ENCODE measurements at regions not wholly inside any gene's neighbourhood (a gene's known extent, or its start where the extent isn't known, plus 50 kb on each side); places are given as distances from the start of the nearest gene placed in this dataset.

DNA sequence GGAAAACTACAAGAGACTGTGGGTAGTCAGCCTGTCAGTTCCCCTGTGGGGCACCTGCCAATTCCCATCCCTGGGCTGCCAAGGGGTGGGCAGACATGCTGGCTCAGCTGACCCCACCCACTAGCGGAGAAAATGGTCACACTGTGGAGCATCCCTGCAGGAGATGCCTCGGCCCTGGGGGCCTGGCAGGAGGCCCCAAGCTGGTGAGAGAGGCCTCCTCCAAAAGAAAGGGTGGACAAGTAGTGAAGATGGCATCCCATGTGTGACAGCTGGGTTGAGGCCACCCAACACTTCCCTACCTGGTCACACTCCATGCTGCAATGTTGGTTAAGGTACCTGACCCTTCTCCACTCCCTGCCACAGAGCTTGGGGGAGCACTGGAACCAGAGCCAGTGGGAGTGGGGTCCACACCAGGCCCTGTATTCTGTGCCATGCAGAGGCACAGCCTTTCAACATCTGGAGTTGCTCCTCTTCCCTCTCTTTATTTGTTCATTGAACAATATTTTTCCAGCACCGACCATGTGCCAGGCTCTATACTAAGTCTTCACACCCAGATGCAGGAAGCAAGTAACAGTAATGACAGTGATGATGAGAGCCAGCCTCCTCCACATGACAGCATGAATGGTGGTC lies 59.5 kb downstream of the KLHDC7A start:
- ATAC-seq, result no peak
- no peak overlapping the region for H2AFZ ChIP-seq
- no peaks in the 10 kb centered on the region for H4K20me1 ChIP-seq (replicated peaks; ENCODE audit: insufficient read depth)
- H3K27me3 Mint-ChIP-seq (ENCODE audit: insufficient read depth, low read depth, poor library complexity), result peaks cover 10% of the 10 kb centered on the region
- DNase-seq (ENCODE audit: low spot score), result no peak
- H3K4me1 ChIP-seq (ENCODE audit: insufficient read depth), result peaks cover 15% of the 10 kb centered on the region; the same call in 1 of the 2 replicates
- no peaks in the 10 kb centered on the region for H3K79me2 ChIP-seq (replicated peaks; ENCODE audit: insufficient read depth)
- H3K4me3 Mint-ChIP-seq, result no peak overlapping the region
- no peaks in the 10 kb centered on the region for H3F3A ChIP-seq (replicated peaks; ENCODE audit: low read depth)
- no peaks in the 10 kb centered on the region for H3K36me3 ChIP-seq (ENCODE audit: insufficient read depth)
- TF ChIP-seq, protein P1, sequence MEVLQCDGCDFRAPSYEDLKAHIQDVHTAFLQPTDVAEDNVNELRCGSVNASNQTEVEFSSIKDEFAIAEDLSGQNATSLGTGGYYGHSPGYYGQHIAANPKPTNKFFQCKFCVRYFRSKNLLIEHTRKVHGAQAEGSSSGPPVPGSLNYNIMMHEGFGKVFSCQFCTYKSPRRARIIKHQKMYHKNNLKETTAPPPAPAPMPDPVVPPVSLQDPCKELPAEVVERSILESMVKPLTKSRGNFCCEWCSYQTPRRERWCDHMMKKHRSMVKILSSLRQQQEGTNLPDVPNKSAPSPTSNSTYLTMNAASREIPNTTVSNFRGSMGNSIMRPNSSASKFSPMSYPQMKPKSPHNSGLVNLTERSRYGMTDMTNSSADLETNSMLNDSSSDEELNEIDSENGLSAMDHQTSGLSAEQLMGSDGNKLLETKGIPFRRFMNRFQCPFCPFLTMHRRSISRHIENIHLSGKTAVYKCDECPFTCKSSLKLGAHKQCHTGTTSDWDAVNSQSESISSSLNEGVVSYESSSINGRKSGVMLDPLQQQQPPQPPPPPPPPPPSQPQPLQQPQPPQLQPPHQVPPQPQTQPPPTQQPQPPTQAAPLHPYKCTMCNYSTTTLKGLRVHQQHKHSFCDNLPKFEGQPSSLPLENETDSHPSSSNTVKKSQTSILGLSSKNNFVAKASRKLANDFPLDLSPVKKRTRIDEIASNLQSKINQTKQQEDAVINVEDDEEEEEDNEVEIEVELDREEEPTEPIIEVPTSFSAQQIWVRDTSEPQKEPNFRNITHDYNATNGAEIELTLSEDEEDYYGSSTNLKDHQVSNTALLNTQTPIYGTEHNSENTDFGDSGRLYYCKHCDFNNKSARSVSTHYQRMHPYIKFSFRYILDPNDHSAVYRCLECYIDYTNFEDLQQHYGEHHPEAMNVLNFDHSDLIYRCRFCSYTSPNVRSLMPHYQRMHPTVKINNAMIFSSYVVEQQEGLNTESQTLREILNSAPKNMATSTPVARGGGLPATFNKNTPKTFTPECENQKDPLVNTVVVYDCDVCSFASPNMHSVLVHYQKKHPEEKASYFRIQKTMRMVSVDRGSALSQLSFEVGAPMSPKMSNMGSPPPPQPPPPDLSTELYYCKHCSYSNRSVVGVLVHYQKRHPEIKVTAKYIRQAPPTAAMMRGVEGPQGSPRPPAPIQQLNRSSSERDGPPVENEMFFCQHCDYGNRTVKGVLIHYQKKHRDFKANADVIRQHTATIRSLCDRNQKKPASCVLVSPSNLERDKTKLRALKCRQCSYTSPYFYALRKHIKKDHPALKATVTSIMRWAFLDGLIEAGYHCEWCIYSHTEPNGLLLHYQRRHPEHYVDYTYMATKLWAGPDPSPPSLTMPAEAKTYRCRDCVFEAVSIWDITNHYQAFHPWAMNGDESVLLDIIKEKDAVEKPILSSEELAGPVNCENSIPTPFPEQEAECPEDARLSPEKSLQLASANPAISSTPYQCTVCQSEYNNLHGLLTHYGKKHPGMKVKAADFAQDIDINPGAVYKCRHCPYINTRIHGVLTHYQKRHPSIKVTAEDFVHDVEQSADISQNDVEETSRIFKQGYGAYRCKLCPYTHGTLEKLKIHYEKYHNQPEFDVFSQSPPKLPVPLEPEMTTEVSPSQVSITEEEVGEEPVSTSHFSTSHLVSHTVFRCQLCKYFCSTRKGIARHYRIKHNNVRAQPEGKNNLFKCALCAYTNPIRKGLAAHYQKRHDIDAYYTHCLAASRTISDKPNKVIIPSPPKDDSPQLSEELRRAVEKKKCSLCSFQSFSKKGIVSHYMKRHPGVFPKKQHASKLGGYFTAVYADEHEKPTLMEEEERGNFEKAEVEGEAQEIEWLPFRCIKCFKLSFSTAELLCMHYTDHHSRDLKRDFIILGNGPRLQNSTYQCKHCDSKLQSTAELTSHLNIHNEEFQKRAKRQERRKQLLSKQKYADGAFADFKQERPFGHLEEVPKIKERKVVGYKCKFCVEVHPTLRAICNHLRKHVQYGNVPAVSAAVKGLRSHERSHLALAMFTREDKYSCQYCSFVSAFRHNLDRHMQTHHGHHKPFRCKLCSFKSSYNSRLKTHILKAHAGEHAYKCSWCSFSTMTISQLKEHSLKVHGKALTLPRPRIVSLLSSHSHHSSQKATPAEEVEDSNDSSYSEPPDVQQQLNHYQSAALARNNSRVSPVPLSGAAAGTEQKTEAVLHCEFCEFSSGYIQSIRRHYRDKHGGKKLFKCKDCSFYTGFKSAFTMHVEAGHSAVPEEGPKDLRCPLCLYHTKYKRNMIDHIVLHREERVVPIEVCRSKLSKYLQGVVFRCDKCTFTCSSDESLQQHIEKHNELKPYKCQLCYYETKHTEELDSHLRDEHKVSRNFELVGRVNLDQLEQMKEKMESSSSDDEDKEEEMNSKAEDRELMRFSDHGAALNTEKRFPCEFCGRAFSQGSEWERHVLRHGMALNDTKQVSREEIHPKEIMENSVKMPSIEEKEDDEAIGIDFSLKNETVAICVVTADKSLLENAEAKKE (CRISPR knock-in tag; IDR thresholded peaks at IDR 0.05), result no peak
- TF ChIP-seq ZNF331 (CRISPR knock-in tag; IDR thresholded peaks at IDR 0.05; ENCODE audit: low read depth) (no peak), CREB1 (CRISPR knock-in tag; IDR thresholded peaks at IDR 0.05; ENCODE audit: low read depth) (no peak)
- TF ChIP-seq, protein P2, sequence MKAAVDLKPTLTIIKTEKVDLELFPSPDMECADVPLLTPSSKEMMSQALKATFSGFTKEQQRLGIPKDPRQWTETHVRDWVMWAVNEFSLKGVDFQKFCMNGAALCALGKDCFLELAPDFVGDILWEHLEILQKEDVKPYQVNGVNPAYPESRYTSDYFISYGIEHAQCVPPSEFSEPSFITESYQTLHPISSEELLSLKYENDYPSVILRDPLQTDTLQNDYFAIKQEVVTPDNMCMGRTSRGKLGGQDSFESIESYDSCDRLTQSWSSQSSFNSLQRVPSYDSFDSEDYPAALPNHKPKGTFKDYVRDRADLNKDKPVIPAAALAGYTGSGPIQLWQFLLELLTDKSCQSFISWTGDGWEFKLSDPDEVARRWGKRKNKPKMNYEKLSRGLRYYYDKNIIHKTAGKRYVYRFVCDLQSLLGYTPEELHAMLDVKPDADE (IDR thresholded peaks at IDR 0.05), result no peak
- H3K27ac Mint-ChIP-seq, result no peak overlapping the region
- H3K4me3 ChIP-seq, result no peak overlapping the region
- peaks cover 16% of the 10 kb centered on the region for H3K4me1 Mint-ChIP-seq
- no peaks in the 10 kb centered on the region; the same call in 1 of the 2 replicates for H3K9me2 ChIP-seq (ENCODE audit: insufficient read depth)
- peaks cover 7% of the 10 kb centered on the region; the same call in 1 of the 3 replicates for H3K36me3 Mint-ChIP-seq (ENCODE audit: low read depth)
- peaks cover 8% of the 10 kb centered on the region for H3K9me3 Mint-ChIP-seq
- no peaks in the 10 kb centered on the region for H3K27me3 ChIP-seq (ENCODE audit: insufficient read depth)
- no peak overlapping the region for H3K27ac ChIP-seq (ENCODE audit: low read depth)
- H3K4me2 ChIP-seq, result no peak overlapping the region
